SK-N-MC (cell line): ENCODE measurements at regions not wholly inside any gene's neighbourhood (a gene's known extent, or its start where the extent isn't known, plus 50 kb on each side); places are given as distances from the start of the nearest gene placed in this dataset.

Experiments used
- EZH2 ChIP-seq: fragments of 200-600 bp; sonication (generic); IDR thresholded peaks from one replicate; pipeline ENCODE4 v1.6.1; 2017; ENCODE audit warnings: antibody characterized with exemption
- POLR2AphosphoS5 ChIP-seq: IDR thresholded peaks from 2 replicates; pipeline ENCODE4 v1.6.1; 2012; ENCODE audit warnings: mild to moderate bottlenecking, low read depth, low read length, borderline replicate concordance

DNA sequence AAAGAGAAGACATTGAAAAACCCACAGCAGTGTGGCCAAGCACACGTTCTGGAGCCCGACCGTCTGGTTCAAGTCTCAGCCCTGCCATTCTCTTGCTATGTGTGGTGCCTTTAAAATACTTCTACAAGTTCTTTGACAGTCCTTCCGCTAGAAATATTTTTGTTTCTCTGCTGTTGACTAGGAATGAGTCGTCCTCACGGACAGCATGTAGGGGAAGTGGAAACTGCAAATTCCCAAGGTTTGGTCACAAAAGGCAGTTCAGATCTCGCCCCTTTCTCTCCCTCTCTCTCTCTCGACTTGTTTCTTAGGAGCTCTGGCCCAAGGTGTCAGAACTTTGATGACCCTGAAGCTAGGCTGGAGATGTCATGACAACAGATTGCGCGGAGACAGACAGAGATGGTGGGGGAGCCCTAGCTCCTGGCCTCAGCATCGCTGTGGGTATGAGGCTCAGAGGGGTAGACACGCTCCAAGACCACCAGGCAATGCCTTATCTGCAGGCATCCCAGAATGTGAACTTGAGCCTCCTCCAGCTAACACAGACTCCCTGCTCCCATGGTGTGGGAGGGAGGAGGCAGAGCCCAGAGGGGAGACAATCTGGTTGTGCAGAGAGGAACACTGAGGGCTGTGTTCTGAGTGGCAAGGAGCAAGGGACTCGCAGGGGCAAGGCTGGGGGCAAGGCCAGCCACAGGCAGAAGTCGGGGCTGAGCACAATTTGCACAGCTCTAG lies 368.9 kb upstream of the SULF2 start:
- TF ChIP-seq EZH2 (no peak), POLR2AphosphoS5 (no peak)
